ENCODE measurements at regions not wholly inside any gene's neighbourhood (a gene's known extent, or its start where the extent isn't known, plus 50 kb on each side); places are given as distances from the start of the nearest gene placed in this dataset.
"Not testable (repeated sequence)": the region's sequence is repeated elsewhere in the genome, so short reads cannot be mapped to it uniquely, and the experiment has no call there.

GRCh38 chr4:117135634-117136354, 50.4 kb upstream of the TRAM1L1 start:
- in situ Hi-C loops (cut with HindIII; ENCODE audit: low sequenced_read_pairs), result no loop called here

GRCh38 chr4:117137145-117137544, 51.8 kb upstream of the TRAM1L1 start:
- in situ Hi-C loops (cut with HindIII; ENCODE audit: low sequenced_read_pairs), result no loop called here

GRCh38 chr4:117138732-117139131, 53.4 kb upstream of the TRAM1L1 start:
- in situ Hi-C loops (cut with HindIII; ENCODE audit: low sequenced_read_pairs), result not testable (repeated sequence)

- in situ Hi-C loops (cut with HindIII; ENCODE audit: low sequenced_read_pairs), result no loop called here
These were observed 68.9 kb upstream of the TRAM1L1 start for GRCh38 chr4:117154251-117154650.

GRCh38 chr4:117156806-117157205, 71.4 kb upstream of the TRAM1L1 start:
- in situ Hi-C loops (cut with HindIII; ENCODE audit: low sequenced_read_pairs), result no loop called here

- in situ Hi-C loops (cut with HindIII; ENCODE audit: low sequenced_read_pairs), result no loop called here
These were observed 72.0 kb upstream of the TRAM1L1 start for GRCh38 chr4:117157360-117157759.

- in situ Hi-C loops (cut with HindIII; ENCODE audit: low sequenced_read_pairs), result no loop called here
These were observed 77.6 kb upstream of the TRAM1L1 start for GRCh38 chr4:117162976-117163375.

GRCh38 chr4:117164338-117164737, 79.0 kb upstream of the TRAM1L1 start:
- in situ Hi-C loops (cut with HindIII; ENCODE audit: low sequenced_read_pairs), result no loop called here

GRCh38 chr4:117175369-117175768, 90.0 kb upstream of the TRAM1L1 start:
- in situ Hi-C loops (cut with HindIII; ENCODE audit: low sequenced_read_pairs), result not testable (repeated sequence)

- in situ Hi-C loops (cut with HindIII; ENCODE audit: low sequenced_read_pairs), result no loop called here
These were observed 117.9 kb upstream of the TRAM1L1 start for GRCh38 chr4:117203231-117203630.

GRCh38 chr4:117210551-117210950, 125.2 kb upstream of the TRAM1L1 start:
- in situ Hi-C loops (cut with HindIII; ENCODE audit: low sequenced_read_pairs), result no loop called here

GRCh38 chr4:117224256-117224655, 138.9 kb upstream of the TRAM1L1 start:
- in situ Hi-C loops (cut with HindIII; ENCODE audit: low sequenced_read_pairs), result no loop called here

- in situ Hi-C loops (cut with HindIII; ENCODE audit: low sequenced_read_pairs), result no loop called here
These were observed 140.1 kb upstream of the TRAM1L1 start for GRCh38 chr4:117225471-117225870.

GRCh38 chr4:117227925-117228324, 142.5 kb upstream of the TRAM1L1 start:
- in situ Hi-C loops (cut with HindIII; ENCODE audit: low sequenced_read_pairs), result no loop called here

GRCh38 chr4:117239434-117239833, 154.1 kb upstream of the TRAM1L1 start:
- in situ Hi-C loops (cut with HindIII; ENCODE audit: low sequenced_read_pairs), result no loop called here

- in situ Hi-C loops (cut with HindIII; ENCODE audit: low sequenced_read_pairs), result no loop called here
These were observed 164.0 kb upstream of the TRAM1L1 start for GRCh38 chr4:117249333-117249732.

- in situ Hi-C loops (cut with HindIII; ENCODE audit: low sequenced_read_pairs), result no loop called here
These were observed 178.7 kb upstream of the TRAM1L1 start for GRCh38 chr4:117264072-117264471.

- in situ Hi-C loops (cut with HindIII; ENCODE audit: low sequenced_read_pairs), result no loop called here
These were observed 181.9 kb upstream of the TRAM1L1 start for GRCh38 chr4:117267317-117267716.

- in situ Hi-C loops (cut with HindIII; ENCODE audit: low sequenced_read_pairs), result no loop called here
These were observed 199.4 kb upstream of the TRAM1L1 start for GRCh38 chr4:117284736-117285135.

GRCh38 chr4:117293784-117294183, 208.4 kb upstream of the TRAM1L1 start:
- in situ Hi-C loops (cut with HindIII; ENCODE audit: low sequenced_read_pairs), result no loop called here

- in situ Hi-C loops (cut with HindIII; ENCODE audit: low sequenced_read_pairs), result no loop called here
These were observed 216.8 kb upstream of the TRAM1L1 start for GRCh38 chr4:117302226-117302625.

GRCh38 chr4:117311215-117311614, 225.8 kb upstream of the TRAM1L1 start:
- in situ Hi-C loops (cut with HindIII; ENCODE audit: low sequenced_read_pairs), result no loop called here

- in situ Hi-C loops (cut with HindIII; ENCODE audit: low sequenced_read_pairs), result no loop called here
These were observed 226.6 kb upstream of the TRAM1L1 start for GRCh38 chr4:117311989-117312388.

Measured in DLD1 (cell line).